GM12872 (cell line): ENCODE measurements at regions not wholly inside any gene's neighbourhood (a gene's known extent, or its start where the extent isn't known, plus 50 kb on each side); places are given as distances from the start of the nearest gene placed in this dataset.

ENCODE experiments used
- TF ChIP-seq, protein P1 (sequence below): IDR thresholded peaks from 3 replicates; pipeline ENCODE4 v1.5.1; 2011; ENCODE audit warnings: low read depth, mild to moderate bottlenecking, low read length, moderate library complexity; ENCODE audit not compliant: insufficient read depth

DNA sequence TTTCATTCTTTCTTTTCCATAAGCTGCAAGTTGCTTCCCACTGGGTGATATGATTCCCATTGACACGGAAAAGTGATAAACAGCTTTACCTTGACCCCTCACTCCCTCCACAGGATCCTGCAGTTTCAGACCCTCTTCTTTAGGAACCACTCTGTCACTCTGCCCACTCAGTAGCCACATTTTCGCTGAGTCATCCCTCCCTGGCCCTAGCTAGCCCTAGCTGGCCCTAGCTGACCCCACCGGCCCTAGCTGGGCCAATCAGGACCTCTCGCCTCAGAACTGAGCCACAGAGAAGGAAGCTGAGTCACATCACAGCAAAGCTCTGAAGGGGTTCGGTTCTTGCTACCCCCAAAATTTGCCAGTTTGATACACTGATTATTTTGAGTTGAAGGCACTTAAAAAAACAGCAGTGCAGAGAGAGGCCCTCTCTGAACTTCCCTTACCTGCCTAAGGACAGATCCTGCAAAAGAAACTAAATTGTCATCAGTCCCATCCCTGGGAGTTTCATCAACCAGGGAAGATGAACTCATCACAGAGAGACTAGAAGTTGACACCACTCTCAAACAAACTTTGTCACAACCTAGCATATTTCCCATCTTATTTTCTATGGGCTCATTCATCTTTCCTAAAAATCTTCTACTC lies 233.5 kb upstream of the PROK2 start:
- TF ChIP-seq, protein P1, sequence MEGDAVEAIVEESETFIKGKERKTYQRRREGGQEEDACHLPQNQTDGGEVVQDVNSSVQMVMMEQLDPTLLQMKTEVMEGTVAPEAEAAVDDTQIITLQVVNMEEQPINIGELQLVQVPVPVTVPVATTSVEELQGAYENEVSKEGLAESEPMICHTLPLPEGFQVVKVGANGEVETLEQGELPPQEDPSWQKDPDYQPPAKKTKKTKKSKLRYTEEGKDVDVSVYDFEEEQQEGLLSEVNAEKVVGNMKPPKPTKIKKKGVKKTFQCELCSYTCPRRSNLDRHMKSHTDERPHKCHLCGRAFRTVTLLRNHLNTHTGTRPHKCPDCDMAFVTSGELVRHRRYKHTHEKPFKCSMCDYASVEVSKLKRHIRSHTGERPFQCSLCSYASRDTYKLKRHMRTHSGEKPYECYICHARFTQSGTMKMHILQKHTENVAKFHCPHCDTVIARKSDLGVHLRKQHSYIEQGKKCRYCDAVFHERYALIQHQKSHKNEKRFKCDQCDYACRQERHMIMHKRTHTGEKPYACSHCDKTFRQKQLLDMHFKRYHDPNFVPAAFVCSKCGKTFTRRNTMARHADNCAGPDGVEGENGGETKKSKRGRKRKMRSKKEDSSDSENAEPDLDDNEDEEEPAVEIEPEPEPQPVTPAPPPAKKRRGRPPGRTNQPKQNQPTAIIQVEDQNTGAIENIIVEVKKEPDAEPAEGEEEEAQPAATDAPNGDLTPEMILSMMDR, result no peak

DNA sequence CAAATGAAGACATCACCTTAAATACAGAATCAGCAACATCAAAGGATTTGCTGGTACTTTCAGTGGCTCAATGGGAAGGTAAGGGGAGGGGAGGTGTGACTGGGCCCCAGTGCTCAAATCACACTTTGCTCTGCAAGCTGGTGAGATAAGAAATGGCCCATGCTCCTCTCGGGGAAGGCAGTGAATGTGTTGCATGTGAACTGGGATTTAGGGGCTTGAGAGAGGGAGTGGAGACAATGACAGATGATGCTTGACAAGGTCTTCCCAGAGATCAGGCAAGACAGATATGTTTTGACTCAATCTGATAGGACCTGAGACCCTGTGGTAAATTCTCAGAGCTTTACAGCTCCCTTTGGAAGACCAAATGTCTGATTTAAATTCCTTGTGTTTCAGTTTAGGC lies 233.0 kb upstream of the PROK2 start:
- TF ChIP-seq, protein P1, result no peak

DNA sequence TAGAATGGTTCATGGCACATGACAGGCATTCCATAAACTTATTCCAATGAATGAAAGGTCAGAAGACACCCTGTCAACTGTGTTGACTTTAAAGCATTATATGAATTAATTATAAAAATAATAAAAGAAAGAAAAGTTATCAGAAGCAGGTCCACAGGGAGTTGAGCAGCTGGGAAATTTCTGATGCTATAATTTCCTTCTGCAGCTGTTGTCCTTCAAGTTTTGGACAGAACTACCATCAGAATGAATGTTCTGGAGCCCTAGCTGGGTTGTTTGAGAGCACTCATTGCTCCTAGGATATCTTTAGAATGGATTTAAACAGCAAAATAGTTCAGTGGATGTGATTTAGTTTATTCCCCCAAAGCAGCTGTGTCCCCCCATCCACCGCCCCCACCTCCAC lies 232.4 kb upstream of the PROK2 start:
- TF ChIP-seq, protein P1, result no peak

DNA sequence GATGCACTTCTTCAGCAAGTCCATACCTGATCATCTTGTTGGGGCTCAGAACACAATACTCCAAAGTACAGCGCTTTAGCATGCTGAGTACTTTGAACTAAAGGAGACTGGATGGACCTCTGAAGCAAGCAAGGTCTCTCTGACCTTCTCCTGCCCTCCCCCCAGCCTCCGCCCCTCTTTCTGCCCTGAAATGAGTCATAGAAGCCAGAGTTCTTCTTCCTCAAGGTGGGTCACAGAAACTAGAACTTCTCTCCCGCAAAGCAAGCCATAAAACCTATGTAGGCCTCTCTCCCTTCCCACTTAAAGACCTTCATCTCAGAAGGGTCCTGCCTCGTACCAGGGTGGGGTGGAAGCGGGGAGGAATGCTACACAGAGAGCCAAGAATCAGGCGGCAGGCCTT lies 230.5 kb upstream of the PROK2 start:
- TF ChIP-seq, protein P1, result no peak

DNA sequence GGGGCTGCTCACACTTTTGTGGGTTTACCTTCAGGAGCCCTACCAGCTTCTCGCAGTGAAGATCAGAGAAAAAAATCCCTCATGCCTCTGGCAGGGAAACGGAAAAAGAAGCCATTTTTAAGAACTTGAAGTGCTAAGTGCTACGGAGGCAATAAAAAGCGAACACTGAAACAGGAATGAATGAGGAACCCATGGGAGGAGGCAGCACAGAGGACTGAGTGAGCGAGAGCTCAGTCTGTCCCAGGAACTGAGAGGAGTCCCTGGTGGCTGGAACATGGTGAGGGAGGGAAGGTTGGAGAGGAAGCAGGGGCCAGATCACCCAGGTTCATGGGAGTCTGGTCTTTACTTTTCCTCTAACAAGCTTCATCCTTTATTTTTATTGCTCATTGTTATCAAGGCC lies 228.1 kb upstream of the PROK2 start:
- TF ChIP-seq, protein P1, result no peak

DNA sequence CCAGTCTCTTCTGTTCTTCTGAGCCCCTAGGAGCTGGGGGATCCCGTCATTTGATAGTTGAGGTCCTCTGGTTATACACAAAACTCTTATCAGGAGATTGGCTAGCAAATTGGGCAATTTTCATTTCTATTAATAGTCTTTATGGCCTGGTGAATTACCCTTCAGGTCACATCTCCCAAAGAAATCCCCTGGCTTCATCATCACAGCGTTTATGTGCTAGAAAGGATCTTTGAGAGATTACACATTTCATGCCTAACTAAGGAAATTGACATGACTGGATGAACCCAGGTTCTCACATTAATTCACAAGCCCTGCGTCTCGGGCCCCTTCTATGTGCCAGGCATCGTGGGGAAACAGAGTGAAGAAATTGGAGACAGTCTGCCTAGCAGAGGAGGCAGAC lies 227.4 kb upstream of the PROK2 start:
- TF ChIP-seq, protein P1, result no peak

DNA sequence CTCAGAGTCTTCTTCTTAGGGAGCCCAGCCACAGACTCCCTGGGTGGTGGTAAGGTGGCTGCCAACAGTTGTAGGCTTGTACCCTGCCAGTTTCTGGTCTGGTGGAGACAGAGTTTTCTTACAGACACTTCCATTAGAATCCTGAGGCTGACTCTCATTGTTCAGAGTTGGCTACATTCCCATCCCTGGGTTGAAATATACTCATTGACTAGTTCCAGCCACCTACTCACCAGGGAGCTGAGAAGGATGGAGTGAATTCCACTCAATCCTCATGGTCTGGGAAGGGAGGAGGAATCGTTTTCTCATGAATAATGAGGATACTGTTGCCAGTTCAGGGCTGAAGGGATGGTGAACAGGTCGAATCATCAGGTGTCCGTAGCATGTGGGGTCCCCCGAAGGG lies 226.5 kb upstream of the PROK2 start:
- TF ChIP-seq, protein P1, result no peak
